Spinal cord (tissue), 9 donors: ENCODE measurements at regions not wholly inside any gene's neighbourhood (a gene's known extent, or its start where the extent isn't known, plus 50 kb on each side); places are given as distances from the start of the nearest gene placed in this dataset.

Source experiments
- DNase-seq, 6 donors: peaks; one replicate each; pipeline versions ENCODE4 v3.0.0 to v3.0.0-alpha.2; 2013 to 2015; ENCODE audit warnings: low spot score in 6 of 6, low read depth in 4 of 6
- H3K27ac ChIP-seq: one replicate; pipeline ENCODE4 v1.5.1; 2013; ENCODE audit warnings: low read depth, low read length, control low read depth
- H3K27me3 ChIP-seq: one replicate; pipeline ENCODE4 v1.6.1; 2013; ENCODE audit warnings: low read length; ENCODE audit not compliant: control insufficient read depth, insufficient read depth
- H3K36me3 ChIP-seq: one replicate; pipeline ENCODE4 v1.6.1; 2013; ENCODE audit warnings: low read length; ENCODE audit not compliant: control insufficient read depth, insufficient read depth
- H3K4me1 ChIP-seq: one replicate; pipeline ENCODE4 v1.6.1; 2013; ENCODE audit warnings: low read length; ENCODE audit not compliant: control insufficient read depth, insufficient read depth
- H3K4me3 ChIP-seq: one replicate; pipeline ENCODE4 v1.5.1; 2013; ENCODE audit warnings: low read depth, low read length, control low read depth
- H3K9me3 ChIP-seq: one replicate; pipeline ENCODE4 v1.6.1; 2013; ENCODE audit warnings: low read length; ENCODE audit not compliant: control insufficient read depth, insufficient read depth
- WGBS: methylation state at CpG from one replicate; pipeline ENCODE4 v1.1.5; 2013; ENCODE audit warnings: missing lambda C conversion rate; ENCODE audit not compliant: insufficient coverage; 5-methylcytosine and 5-hydroxymethylcytosine counted together
- donor health status: healthy.

- under 1% methylated on average over 22 of the region's 28 CpGs for WGBS
- peak overlapping the region; percentile 69 for H3K4me3 ChIP-seq
- H3K27ac ChIP-seq = peak overlapping the region; percentile 69
Measured at GRCh38 chr2:58427572-58428095, 186.5 kb upstream of the FANCL start.

GRCh38 chr2:58425368-58425767 lies 184.2 kb upstream of the FANCL start:
- H3K27me3 ChIP-seq = no peaks in the 10 kb centered on the region
- no peak overlapping the region for H3K4me3 ChIP-seq
- no CpG with 5 or more reads among the region's 1 CpG for WGBS
- DNase-seq = no peak
- H3K9me3 ChIP-seq = no peaks in the 10 kb centered on the region
- H3K36me3 ChIP-seq = no peaks in the 10 kb centered on the region
- peaks cover 7% of the 10 kb centered on the region for H3K4me1 ChIP-seq
- no peak overlapping the region for H3K27ac ChIP-seq

More at GRCh38 chr2:58427572-58428095, 186.5 kb upstream of the FANCL start:
- DNase-seq = peak; percentile 28 to 85 (median 42)
- Histone ChIP-seq H3K4me1 (peaks cover 7% of the 10 kb centered on the region), H3K9me3 (no peaks in the 10 kb centered on the region), H3K36me3 (no peaks in the 10 kb centered on the region), H3K27me3 (no peaks in the 10 kb centered on the region)

GRCh38 chr2:58419983-58420382 lies 178.9 kb upstream of the FANCL start:
- Histone ChIP-seq H3K36me3 (no peaks in the 10 kb centered on the region), H3K4me1 (no peaks in the 10 kb centered on the region), H3K9me3 (no peaks in the 10 kb centered on the region), H3K27me3 (no peaks in the 10 kb centered on the region), H3K4me3 (no peak overlapping the region), H3K27ac (no peak overlapping the region)
- DNase-seq = no peak
- whole genome bisulfite sequencing = 98% methylated on average over 2 of the region's 2 CpGs

GRCh38 chr2:58416696-58417095 lies 175.6 kb upstream of the FANCL start:
- Histone ChIP-seq H3K36me3 (no peaks in the 10 kb centered on the region), H3K27me3 (no peaks in the 10 kb centered on the region), H3K9me3 (no peaks in the 10 kb centered on the region), H3K27ac (no peak overlapping the region), H3K4me1 (no peaks in the 10 kb centered on the region), H3K4me3 (no peak overlapping the region)
- no peak for DNase-seq
- 100% methylated on average over 1 of the region's 3 CpGs for WGBS

- Histone ChIP-seq H3K9me3 (no peaks in the 10 kb centered on the region), H3K27ac (no peak overlapping the region), H3K4me3 (no peak overlapping the region), H3K4me1 (no peaks in the 10 kb centered on the region), H3K36me3 (no peaks in the 10 kb centered on the region), H3K27me3 (no peaks in the 10 kb centered on the region)
- DNase-seq = no peak
- whole genome bisulfite sequencing = no CpG with 5 or more reads among the region's 2 CpGs
Measured at GRCh38 chr2:58414506-58414905, 173.4 kb upstream of the FANCL start.

- Histone ChIP-seq H3K9me3 (no peaks in the 10 kb centered on the region), H3K36me3 (no peaks in the 10 kb centered on the region), H3K27me3 (no peaks in the 10 kb centered on the region), H3K4me1 (no peaks in the 10 kb centered on the region), H3K4me3 (no peak overlapping the region), H3K27ac (no peak overlapping the region)
- 100% methylated on average over 2 of the region's 2 CpGs for WGBS
- DNase-seq = no peak
Measured at GRCh38 chr2:58410549-58410948, 169.4 kb upstream of the FANCL start.

- no peaks in the 10 kb centered on the region for H3K4me1 ChIP-seq
- no peak overlapping the region for H3K27ac ChIP-seq
- peak in 1 of 6 donors; percentile 76 for DNase-seq
- 70% methylated on average over 3 of the region's 4 CpGs for WGBS
- no peaks in the 10 kb centered on the region for H3K36me3 ChIP-seq
- no peaks in the 10 kb centered on the region for H3K9me3 ChIP-seq
- no peak overlapping the region for H3K4me3 ChIP-seq
- no peaks in the 10 kb centered on the region for H3K27me3 ChIP-seq
Measured at GRCh38 chr2:58407487-58407886, 166.4 kb upstream of the FANCL start.

GRCh38 chr2:58405341-58405740 lies 164.2 kb upstream of the FANCL start:
- H3K4me3 ChIP-seq = no peak overlapping the region
- no CpG with 5 or more reads among the region's 1 CpG for WGBS
- H3K9me3 ChIP-seq = no peaks in the 10 kb centered on the region
- H3K36me3 ChIP-seq = no peaks in the 10 kb centered on the region
- H3K4me1 ChIP-seq = no peaks in the 10 kb centered on the region
- no peak overlapping the region for H3K27ac ChIP-seq
- no peaks in the 10 kb centered on the region for H3K27me3 ChIP-seq
- DNase-seq = no peak

GRCh38 chr2:58401936-58402335 lies 160.8 kb upstream of the FANCL start:
- no peaks in the 10 kb centered on the region for H3K27me3 ChIP-seq
- no CpG with 5 or more reads among the region's 2 CpGs for WGBS
- H3K9me3 ChIP-seq = no peaks in the 10 kb centered on the region
- H3K4me3 ChIP-seq = no peak overlapping the region
- H3K27ac ChIP-seq = no peak overlapping the region
- H3K36me3 ChIP-seq = no peaks in the 10 kb centered on the region
- H3K4me1 ChIP-seq = no peaks in the 10 kb centered on the region
- no peak for DNase-seq

GRCh38 chr2:58398406-58398805 lies 157.3 kb upstream of the FANCL start:
- H3K27ac ChIP-seq = no peak overlapping the region
- no peaks in the 10 kb centered on the region for H3K4me1 ChIP-seq
- no peak overlapping the region for H3K4me3 ChIP-seq
- H3K27me3 ChIP-seq = no peaks in the 10 kb centered on the region
- no peaks in the 10 kb centered on the region for H3K9me3 ChIP-seq
- no peak for DNase-seq
- H3K36me3 ChIP-seq = no peaks in the 10 kb centered on the region
